HG03520 (cell line): ENCODE measurements at regions not wholly inside any gene's neighbourhood (a gene's known extent, or its start where the extent isn't known, plus 50 kb on each side); places are given as distances from the start of the nearest gene placed in this dataset.

Experiments
- ATAC-seq: cut with Tn5 transposase; IDR thresholded peaks from one replicate; pipeline ENCODE4 v1.9.1; 2021; ENCODE audit warnings: mild to moderate bottlenecking, moderate library complexity; ENCODE audit not compliant: unreplicated experiment

DNA sequence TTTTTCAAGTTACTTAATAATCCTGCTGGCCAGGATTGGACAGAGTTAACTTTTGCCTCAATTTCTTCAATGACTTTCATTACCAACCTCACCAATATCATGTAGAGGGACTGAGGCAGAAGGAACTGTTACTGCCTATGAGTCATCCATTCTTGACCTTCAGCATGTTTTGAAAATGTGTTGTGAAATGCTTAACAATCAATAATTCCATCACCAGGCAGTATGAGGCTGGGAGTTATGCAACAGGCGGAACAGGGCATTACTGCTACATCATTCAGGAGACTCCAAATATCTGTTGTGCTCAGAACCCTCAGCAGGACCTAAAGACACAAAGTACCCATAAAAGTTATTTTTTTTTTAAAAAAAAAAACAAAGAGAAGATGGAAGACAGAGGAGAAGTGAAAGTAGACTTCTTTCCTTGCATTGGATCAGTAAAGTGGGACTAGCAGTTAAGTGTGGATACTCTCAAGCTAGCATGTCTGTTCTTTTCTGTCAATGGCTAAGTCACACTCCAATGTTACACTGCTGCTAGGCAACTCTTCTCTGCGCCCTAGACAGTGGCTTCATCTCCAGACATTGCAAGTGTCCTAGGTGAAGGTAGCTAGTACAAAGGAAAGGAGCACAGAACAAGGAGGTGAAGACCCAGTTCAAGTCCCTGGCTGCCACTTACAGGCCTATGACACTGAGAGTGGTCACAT is 184.9 kb upstream of the LPP start:
- ATAC-seq: no peak

GRCh38 chr3:187969581-187969950 is 184.4 kb upstream of the LPP start:
- no peak for ATAC-seq

DNA sequence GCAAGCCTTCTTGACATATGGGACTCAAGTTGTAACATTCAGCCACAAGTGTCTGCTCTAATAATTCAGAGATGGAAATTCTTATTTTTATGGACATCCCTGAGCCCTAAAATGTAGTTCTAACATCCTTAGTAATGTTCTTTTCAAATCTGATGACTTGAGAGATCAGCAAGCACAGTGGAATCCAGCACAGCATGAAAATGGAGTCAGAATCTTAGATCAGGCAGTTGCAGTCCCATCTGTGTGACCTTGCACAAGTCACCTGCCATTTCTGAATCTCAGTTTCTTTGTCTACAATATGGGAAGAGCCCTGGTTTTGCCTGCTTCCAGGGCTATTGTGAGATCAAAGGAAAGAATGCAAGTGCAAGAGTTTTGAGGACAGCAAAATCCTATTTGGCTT is 183.9 kb upstream of the LPP start:
- ATAC-seq: no peak

DNA sequence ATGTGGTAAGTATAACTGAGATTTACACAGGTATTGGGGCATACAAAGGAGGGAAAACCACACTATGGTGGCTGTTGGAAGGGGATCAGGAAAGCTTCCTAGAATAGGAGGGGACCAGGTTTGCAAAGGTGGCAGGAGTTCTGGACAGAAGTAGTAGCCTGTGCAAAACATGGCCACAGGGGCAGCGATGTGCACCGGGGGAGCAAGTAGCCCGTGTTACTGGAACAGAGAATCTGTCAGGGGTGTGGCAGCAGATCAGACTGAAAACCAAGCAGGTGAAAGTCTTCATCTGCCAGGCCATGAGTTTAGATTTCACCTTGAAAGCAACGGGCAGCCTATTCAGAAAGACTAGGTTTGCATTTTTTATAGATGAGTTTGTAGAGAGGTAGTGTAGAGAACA is 182.3 kb upstream of the LPP start:
- no peak for ATAC-seq

DNA sequence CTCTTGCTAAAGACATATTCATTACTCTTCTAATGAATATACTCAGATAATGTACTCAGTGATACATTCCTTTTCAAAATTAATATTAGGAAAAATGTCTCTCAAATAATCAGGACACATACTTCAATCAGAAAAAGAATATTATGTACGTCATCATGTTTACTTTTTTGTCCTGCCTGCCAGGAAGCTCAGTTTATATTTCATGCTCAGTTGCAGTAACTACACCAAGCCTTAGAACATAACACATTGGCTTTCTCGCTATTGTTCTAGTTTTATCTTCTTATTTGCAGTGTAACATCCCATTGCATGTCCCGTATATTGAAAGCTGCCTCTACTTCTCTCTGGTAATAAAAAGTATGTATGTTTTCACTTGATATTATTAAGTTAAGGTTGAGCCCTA is 181.5 kb upstream of the LPP start:
- no peak for ATAC-seq

GRCh38 chr3:187973977-187974870 is 179.7 kb upstream of the LPP start:
- no peak for ATAC-seq

GRCh38 chr3:187974871-187975271 is 179.1 kb upstream of the LPP start:
- ATAC-seq: no peak

DNA sequence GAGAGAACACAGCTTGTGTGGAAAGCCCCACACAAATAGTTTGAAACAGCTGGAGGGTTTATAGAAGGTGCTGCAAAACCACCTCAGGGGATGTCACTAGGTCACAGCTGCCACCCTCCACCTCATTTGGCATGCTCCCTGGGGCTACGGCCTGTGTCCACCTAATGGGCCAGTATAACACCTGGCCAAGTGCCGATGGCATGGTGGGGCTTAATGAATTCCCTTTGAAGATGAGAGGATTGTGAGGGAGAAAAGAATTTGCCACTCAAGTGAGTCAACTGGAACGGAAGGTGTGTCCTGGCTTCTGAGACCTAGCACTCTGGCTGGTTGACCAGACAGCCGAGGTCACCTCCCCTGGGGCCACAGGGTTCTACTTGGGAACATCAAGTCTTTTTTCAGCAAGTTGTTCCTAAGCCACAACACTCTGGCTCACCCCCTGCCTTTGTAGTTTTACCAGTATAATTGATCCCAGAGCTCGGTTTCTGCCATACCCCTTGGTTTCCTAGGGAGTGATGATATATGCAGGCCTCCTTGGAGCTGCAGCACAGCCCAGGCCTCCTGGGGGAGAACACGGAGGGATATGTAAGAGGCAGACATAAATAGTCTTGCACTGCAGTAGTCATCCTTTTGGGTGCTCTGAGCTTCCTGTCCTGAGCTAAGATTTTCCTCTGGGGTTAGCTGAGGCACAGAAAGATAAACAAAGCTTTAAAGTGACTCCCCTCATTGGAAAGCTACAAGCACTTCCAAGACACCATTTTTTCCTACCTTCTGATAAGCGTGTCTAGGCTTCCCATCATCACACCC is 178.2 kb upstream of the LPP start:
- no peak for ATAC-seq

DNA sequence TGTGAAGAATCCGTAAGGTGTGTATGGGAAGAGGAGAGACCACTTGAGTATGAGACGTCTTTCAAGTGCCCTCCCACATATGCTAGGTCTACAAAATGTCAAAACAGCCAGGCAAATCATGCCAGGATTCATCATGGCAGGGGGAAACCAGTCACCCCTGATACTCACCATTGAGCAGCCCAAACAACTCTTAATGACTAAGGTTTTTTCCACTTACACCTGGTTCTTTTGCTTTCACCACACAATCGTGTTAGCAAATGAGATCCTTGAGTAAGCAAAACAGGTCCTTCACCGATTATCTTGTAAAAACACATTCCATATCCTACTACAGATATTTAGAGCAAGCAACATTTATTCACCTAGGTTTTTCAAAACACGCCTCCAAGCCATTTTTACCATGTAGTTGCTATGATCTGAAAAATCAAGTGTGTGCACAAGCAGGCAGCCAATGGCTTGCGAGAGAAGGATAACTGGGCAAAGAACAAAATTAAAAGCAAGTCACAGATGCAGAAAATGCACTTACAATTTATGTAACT is 177.5 kb upstream of the LPP start:
- ATAC-seq: no peak

DNA sequence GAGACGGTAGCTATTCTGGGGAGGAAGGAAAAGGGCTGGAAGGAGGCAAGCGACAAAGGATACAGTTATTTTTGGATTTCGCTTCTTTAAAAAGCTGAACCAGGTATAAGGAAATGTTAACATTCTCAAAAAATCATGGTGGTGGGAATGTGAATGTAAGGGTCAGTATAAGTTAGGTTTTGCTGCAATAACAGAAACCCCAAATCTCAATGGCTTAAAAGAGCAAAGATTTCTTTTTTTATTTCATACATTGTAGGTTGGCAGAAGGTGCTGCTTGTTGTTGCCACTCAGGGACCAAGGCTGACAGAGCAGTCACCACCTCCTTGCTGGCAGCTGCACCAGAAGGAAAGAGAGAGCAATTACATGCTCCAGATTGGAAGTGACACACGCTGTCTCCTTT is 176.3 kb upstream of the LPP start:
- no peak for ATAC-seq

GRCh38 chr3:187978433-187979011 is 175.4 kb upstream of the LPP start:
- no peak for ATAC-seq

GRCh38 chr3:187979564-187979963 is 174.4 kb upstream of the LPP start:
- no peak for ATAC-seq

DNA sequence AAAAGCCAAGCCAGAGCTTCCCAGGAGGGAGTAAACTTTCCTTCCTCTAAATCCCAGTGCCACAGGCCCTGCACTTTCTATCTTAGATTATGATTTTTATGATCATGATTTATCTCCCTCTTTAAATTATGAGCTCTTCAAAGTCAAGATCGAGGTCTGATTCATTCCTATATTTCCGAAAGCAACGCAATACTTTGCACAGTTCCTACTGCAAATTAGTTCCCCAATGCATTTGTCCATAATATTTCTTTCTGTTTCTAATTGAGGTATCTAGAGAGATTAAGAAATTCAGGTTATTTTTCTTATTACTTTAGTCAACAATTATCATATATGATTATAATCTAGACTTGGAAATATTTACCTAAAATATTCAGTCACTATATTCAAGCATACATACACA is 173.1 kb upstream of the LPP start:
- ATAC-seq: no peak

- no peak for ATAC-seq
Measured at GRCh38 chr3:187982142-187982541, 171.8 kb upstream of the LPP start.

DNA sequence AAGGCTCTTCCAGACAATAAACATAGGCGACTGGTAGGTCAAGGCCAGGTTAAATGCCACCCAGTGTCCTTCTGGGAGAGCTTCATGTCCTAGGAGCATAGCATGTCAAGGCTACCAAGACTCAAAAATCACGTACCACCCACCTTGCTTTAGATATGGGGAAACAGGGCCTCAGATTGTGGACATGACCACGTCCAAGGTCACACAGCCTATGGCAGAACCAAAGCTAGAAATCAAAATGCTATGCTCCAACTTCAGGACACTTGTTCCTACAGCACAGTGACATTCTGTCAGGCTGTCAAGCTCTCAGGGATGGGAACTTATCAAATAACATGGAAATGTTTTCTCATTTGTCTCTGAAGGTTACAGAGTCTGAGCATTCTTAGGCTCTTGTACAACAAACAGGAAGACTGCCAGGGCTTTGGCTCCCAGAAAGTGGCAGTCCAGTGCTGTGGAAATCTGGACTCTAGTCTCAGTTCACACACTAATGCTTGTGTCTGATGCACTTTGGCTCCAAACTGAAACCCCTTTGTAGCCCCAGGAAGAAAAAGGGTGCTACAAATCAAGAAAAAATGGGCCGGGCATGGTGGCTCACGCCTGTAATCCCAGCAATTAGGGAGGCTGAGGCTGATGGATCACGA is 170.4 kb upstream of the LPP start:
- no peak for ATAC-seq

- no peak for ATAC-seq
Measured at GRCh38 chr3:187985647-187986046, 168.3 kb upstream of the LPP start.

DNA sequence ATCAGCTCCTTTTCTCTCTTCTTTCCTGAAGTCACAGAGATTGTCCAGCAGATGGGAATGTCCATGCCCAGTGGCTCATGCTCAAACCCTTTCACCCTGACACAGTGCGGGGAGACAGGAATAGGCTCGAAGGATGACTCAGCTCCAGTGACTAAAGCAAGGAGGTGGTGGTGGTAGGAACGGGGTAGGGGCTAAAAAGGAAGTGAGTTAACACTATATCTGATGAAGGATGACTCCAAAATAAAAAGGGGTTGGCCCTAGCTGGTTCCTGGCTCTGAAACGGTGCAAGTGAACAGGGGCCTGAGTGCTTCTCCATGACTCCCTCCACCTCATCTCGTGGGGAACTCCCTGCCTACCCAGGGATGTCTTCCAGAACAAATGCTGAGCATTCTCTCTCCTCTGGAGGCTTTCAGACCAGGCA is 167.4 kb upstream of the LPP start:
- no peak for ATAC-seq

- no peak for ATAC-seq
Measured at GRCh38 chr3:187987187-187987586, 166.8 kb upstream of the LPP start.

GRCh38 chr3:187987924-187988323 is 166.0 kb upstream of the LPP start:
- ATAC-seq: no peak

- ATAC-seq: no peak
Measured at GRCh38 chr3:187989575-187990153, 164.3 kb upstream of the LPP start.
